NCI-H2029 (cell line): ENCODE measurements at regions not wholly inside any gene's neighbourhood (a gene's known extent, or its start where the extent isn't known, plus 50 kb on each side); places are given as distances from the start of the nearest gene placed in this dataset.

Experiments used
- DNase-seq: peaks from one replicate; lab custom pipeline; 2025; lab: John Stamatoyannopoulos, UW

DNA sequence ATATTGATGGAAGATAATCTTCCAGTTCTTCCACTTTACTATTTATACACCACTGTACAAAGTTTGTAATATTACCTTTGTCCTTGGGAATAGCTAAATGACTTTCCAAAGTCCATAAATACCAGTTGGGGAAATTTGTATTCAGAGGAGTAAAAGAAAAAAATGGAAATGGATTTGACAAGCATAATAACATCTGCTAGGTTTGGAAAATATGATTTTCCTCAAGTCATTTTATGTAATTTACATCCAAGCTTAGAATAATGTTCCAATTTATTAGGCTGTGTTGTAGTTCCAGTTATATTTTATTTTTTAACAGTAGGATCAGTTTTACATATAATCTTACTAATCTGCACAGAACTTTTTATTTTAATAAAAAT, 563.0 kb upstream of the PKDCC start:
- no peak for DNase-seq

DNA sequence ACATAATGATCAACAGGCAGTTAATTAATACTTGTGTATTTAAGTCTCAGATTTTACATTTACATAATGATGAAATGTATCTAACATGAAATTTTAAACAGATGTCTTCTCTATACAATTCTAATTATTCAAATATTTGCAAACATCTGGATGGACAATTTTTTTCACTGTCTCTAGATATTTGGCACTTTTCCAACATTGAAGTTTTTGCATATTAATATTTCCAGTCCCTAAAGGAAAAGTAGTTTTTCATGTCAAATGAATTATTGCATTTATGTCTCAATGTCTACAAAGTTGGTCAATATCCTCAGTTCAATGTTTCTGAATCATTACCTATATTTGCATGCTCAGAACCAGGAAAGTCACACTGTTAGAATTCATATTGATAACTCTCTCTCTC, 560.9 kb upstream of the PKDCC start:
- DNase-seq, result no peak

DNA sequence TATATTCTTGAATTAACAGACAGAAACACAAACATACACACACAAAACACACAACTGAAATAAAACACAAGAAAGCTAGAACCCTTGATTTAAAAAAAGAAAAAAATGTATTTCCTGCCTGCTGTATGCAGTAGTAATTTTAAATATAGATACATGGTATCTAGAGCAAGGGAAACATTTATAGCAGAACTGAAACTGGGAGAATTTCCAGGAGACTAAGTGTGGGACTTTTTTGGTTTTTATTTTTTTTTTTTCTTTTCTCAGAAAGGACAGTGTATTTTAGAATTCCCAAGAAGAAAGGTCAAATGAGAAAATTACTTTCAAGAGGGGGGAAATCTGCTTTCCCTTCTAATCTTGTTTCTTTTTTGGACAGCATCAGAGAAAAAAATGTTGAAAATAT, 558.9 kb upstream of the PKDCC start:
- DNase-seq, result no peak

DNA sequence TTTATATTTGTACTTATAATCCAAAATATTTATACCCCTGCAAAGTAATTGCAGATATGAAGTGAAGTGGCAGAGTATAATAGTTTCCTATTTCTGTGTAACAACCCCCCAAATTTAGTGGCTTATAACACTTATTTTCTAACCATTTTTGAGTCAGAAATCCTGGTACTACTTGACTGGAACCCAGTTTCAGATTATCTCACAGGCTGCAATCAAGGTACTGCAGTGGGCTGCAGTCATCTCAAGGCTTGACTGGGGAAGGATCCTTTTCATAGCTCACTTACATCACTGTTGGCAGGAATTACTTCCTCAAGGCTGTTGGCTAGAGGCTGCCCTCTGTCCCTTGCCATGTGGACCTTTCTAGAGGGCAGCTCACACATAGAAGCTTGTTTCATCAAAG, 558.2 kb upstream of the PKDCC start:
- no peak for DNase-seq

DNA sequence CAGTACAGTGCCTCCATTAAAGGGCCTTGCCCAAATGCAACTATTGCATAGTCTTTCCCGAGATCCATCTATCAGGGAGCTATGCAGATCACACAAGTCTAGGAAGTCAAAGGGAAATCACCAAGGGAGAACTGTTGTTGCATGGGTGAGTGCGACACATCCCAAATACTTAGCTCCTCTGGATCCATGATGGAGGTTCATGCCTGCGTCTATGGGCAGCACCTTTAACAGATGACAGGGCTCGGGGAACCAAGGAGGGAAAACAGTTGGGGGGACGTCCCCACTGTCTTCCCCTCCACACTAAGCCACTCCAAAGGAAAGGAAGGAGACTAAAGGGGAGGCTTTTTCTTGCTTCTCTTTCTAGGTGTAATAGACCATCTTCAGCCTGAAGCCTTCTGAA, 552.8 kb upstream of the PKDCC start:
- no peak for DNase-seq

DNA sequence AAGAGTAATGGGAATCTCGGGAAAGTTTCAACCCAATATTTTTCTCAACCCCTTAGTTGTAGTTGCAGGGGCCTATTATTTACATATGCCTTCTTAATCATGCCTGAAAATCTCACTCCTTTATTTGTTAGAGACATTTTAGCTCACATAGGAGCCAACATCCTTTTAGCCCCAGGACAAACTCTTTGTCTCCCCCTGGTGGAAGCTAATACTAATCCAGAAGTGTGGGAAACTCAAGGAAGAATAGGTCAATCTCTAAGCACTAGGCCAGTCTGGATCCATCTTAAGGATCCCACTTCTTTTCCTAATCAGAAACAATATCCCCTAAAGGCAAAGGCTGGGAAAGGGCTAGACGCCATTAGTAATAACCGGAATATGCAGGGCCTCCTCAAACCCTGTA, 550.9 kb upstream of the PKDCC start:
- no peak for DNase-seq

DNA sequence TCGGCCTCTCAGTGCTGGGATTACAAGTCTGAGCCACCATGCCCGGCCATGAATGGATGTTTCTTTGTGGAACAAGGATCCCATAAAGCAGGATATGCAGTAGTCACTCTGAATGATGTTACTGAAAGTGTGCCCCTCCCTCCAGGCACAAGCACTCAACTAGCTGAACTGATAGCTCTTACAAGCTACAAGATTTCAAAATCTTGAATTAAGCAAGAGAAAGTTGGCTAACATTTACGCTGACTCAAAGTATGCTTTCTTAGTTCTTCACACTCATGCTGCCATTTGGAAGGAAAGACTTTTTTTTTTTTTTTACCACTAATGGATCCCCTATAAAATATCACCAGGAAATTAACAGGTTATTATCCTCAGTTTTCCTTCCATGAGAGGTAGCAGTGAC, 549.0 kb upstream of the PKDCC start:
- DNase-seq, result no peak

DNA sequence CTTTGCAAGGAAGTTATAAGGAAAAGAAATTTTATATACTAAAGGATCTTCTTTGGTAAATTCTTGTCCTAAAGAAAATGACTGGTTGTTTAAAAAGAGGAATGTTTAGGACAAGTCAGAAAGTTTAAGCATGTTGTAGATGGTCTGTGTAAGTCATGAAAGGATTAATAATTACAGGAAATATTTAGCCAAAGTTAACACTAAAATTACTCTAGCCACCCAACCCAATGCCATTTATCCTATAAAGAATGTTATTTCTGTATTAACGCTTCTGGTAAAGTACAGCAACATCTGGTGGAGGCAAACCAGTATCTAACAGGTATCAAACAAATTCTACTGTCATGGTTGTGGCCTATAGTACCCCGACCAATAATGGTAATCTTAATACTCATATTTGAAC, 546.9 kb upstream of the PKDCC start:
- no peak for DNase-seq

DNA sequence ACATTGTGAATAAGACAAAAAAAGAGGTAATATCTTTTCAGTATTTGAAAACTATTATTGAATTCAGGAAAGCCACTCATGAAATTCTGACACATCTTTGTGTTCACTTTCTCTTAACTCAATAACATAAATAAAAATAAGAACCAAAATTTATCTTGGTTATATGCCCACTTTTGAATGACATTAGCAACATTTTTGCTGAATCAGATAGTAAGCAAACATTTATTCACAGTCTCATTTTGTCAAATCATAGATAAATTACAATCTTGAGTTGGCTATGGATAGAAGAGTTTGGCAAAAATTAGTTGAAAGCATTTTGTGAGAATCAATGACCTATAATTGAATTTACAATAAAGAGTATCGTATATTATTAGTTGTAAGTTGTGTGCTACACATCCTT, 545.1 kb upstream of the PKDCC start:
- DNase-seq, result no peak

DNA sequence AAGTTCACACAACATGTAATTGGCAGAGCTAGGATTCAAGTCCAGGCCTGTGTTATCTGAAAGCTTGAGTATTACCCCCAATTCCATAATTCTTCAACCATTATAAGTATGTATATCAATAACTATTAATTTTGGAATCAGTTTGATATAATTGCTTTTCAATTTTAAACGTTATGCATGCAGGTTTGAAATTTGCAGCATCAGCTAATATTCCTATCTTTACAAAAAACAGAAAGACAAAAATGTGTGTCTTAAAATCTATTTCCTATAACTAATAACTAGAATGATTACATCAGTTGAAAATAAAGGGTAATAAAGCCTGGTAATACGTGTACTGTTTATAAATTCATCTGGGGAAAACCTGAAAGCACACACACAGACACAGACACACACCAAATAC, 543.3 kb upstream of the PKDCC start:
- DNase-seq, result no peak

DNA sequence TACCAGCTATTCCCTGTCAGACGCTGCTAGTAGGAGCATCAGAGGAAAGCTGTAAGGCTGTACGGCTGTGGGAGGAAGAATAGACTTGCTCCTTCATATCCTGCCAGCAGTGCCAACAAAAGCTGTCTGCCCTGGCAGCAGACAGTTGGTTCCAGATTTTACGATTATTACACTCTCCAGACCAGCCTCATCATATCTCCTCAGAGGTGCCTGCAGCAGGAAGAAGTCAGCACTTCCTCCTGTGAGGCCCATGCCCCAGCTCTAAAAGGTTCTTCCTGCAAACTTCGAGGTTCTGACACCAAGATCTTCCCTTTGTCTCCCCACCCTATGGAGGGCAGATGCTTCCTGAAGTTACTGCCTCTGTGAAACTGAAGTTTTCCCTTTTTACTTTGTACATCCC, 537.7 kb upstream of the PKDCC start:
- DNase-seq, result no peak

DNA sequence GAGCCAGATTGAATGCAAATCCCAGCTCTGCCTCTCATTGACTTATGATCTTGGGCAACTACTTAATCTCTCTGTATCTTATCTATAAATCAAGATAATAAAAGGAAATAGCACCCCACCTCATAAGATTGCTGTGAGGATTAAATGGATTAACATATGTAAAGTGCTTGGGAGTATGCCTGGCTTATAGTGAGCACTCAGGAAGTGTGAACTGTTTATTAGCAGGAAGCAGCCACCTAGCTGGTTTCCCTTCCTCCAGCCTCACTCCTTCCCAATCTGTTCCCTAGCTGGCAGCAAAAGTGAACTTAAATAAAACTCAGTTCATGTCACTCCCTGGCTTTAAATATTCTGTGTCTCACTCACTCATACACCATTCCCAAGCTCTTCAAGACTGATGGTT, 526.6 kb upstream of the PKDCC start:
- DNase-seq, result no peak

DNA sequence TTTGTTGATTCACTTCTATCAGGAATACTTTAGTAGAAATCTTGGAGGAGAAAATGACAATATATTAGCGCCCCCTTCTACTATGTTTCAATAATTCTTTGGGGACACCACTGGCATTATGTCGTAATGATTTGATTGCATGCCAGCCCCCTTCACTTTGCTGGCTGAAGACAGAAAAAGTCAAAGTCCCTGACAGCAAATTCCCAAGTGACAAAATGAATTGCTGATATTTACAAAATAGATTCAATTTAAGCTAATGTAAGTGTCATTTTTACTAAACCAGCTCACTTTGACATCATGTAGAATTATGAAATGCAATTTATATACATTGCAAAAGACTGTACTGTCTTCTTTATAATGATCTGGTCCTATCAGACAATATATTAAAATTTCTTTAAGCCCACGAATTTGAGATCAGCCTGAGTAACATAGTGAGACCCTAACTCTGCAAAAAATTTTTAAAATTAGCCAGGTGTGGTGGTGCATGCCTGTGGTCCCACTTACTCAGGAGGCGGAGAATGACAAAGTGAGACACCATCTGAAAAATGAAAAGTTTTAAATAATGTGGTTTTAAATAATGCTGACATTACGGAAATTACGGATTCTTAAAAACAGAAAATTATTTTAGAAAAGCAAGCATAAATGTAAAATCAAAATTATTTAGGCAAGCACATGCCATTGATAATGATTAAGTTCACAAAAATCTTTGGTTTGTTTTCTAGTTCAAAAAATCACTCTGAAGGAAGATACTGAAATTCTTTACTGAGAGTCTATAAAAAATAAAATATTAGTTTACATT, 520.1 kb upstream of the PKDCC start:
- no peak for DNase-seq

DNA sequence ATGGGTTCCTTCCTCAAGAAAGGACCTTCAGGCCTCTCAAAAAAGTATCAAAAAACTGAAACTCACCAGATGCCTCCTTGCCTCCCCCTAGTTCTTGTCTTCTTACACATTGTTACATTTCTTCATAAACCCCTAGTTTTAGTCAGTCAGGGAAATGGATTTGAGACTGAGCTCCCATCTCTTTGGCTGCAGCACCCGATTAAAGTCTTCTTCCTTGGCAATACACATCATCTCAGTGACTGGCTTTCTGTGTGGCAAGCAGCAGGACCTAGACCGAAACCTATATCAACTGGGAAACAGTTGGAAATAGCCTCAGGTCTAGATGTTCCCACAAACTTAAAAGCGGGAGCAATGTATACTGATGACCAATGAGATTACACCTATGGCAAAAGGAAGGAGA, 512.2 kb upstream of the PKDCC start:
- DNase-seq, result no peak

DNA sequence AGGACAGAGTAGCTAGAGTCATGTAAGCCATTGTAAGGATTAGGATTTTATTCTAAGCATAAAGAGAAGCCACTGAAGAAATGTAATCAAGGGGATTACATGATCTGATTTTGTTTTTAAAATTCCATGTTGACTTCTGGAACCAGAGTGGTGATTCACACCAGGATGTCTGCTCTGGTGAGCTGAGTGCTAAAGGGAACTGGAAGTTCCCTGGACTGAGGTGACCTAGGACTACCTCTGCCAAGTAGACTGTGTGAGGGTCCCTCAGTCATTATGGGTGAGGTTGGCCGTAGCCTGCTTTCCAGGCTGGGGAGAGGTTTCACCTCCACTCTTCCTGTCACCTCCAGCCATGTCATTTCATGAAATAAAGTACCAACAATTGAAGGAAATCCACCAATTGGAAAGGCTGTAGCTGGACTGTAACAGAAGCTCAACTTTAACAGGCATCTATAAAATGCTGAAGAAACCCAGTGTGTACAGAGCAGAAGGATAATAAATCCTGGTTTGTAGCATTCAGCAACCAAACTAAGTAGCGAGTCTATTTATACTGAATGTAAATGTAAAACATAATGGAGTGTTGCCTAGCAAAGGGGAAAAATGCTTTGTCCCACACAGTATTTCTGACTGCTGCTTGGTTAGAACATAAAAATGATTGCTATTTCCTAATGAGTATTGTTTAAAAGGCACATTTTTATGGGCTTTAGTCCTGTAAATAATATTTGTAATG, 507.4 kb upstream of the PKDCC start:
- DNase-seq, result no peak

DNA sequence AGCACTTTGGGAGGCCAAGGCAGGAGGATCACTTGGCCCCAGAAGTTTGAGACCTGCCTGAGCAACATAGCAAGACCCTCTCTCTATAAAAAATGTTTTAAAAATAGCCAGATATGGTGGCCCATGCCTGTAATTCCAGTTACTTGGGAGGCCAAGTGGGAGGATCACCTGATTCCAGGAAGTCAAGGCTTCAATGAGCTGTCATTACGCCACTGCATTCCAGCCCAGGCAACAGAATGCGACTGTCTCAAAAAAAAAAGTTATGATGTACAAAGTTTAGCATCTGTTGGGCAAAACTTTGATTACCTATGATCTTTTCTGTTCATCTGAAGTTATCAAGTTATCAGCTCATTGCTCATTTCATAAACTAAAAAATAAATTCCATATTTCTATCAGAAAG, 504.1 kb upstream of the PKDCC start:
- no peak for DNase-seq

DNA sequence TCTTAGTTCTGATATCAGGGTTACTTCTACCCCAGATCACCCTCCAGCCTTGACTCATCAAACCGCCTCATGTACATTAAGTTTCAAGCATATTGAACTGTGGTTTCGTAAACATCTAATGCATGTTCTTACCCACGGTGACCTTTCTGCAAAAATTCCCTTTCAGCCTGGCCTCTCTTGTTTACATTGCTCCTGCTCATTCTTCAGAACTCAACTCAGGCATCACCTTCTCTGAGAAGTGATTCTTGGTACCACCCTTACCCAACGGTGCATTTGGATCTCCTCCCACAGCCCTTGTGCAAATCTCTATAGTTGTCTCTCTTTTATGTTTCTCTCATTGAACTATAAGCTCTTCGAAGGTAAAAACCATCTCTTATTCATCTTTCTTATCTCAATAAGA, 503.1 kb upstream of the PKDCC start:
- DNase-seq, result no peak

DNA sequence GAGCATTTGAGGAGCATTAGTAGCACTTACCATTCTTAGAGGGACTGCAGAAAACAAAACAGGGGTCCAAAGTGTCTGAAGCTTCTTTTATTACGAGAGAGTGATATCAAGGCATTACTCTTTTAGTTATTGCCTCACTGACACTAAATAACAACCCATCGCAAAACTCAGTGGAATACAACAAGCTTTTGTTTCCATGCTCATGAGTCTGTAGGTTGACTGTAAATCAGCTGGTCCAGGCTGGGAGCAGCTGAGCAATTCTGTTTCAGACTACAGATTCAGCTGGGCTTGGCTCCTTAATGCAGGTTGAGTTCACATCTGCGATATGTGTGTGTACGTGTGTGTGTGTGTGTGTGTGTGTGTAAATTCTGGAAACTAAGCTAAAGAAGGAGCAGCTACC, 501.8 kb upstream of the PKDCC start:
- no peak for DNase-seq

DNA sequence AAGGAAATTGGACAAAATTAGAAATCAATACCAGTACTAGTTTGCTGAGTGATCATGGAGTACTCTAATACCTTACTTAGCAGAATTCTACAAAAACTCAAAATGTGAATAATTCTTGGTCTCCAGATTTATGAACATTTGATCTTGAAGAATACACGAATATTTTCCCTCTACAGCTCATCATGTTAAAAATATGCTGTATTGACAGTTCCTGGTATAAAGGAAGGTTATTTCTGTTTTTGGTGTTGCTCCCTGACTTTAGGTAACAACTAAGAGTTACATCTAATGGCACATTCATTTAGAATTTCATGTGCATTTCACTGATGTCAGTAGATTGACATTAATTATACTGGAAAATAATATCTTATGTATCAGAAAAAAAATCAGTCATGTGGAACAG, 479.2 kb upstream of the PKDCC start:
- DNase-seq, result no peak

DNA sequence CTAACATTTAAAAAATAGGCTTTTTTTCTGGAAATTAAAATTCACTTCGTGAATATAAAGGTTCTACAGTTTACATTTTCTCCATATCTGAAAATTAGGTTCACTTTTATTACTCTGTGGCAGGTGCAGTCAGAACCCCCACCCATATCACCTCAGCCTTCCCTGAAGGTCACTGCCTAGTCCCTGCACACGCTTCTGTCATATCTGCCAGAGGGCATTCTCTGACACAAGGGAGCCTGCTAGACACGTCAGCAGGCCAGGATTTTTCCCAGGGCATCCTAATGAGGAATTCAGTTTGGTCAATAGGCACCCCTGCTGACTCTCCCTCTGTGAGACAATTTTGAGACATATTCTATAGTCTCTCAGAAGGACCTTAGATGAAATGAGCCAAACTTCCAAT, 475.7 kb upstream of the PKDCC start:
- DNase-seq, result no peak

DNA sequence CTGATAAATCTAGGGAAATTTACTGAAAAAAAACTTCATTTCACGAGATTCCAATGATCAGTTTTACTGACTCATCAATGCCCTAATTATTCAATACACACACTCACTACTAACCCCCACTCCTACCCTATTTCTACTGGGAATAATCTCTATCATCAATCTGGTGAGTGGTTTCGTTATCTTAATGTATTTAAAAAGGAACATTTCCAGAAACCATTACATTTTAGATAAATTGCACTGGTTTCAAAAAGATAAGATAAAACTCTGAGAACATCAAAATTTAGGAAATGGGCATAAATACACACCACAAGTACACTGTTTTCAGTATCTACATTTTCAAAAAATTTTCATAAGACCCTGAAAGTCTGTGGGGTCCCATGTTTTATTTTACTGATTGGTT, 471.4 kb upstream of the PKDCC start:
- no peak for DNase-seq

DNA sequence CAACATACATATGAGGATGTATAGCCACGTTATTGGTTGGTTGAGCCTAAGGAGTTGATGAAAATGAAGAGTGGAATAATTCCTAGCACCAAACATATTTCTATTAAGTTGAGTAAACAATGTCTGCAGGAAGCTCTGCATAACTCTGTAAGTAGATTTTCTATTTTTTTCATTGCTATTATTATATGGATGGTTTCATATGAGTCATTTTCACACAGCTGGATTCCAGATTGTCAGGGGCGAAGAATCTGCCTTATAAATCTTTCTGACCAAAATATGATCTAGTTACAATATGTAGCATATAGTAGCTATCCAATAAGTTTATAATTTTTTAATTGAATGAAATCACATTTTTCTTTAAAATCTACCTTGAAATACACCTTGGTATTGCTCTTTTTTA, 468.0 kb upstream of the PKDCC start:
- DNase-seq, result no peak

DNA sequence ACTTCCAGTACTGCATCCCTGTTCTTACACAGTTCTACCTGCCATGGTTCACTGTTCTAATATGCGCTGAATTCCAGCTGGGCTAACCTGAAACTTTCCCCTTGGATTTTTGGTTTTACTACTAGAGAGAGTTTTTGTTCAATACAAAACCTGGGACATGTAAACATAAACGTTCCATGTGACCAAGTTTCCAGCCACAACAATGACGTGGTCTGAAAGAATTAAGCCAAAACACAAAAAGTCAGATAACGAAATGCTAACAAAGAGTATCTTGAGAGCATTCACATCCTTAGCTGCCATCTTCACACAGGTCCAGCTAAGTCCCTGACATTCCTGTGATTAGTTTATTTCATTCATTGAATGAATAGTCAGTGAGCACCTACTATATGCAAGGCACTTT, 467.0 kb upstream of the PKDCC start:
- DNase-seq, result no peak

DNA sequence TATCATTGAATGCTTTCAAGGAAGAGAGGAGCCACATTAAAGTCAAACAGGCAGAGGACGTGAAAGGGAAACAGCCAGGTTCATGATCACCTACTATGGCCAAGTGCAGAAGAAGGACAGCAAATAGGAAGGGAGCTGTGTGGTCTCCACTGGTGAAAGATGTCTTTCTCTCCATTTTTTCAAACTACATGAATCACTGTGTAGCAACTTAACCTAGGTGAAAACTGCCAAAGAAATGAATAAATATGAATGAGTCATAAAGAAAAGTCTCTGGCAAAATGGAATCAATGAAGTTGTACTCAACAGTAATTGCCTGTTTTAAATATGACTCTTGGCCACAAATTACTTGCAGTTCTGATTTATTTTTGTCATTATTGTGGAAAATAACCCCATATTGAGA, 452.6 kb upstream of the PKDCC start:
- DNase-seq, result no peak
